ENCODE measurements at regions not wholly inside any gene's neighbourhood (a gene's known extent, or its start where the extent isn't known, plus 50 kb on each side); places are given as distances from the start of the nearest gene placed in this dataset.

- no peak overlapping the region for H2BK15ac ChIP-seq (ENCODE audit: low read length)
- H3K27ac ChIP-seq (ENCODE audit: low read depth, low read length): no peak overlapping the region
- H2BK5ac ChIP-seq (ENCODE audit: low read depth, low read length): no peak overlapping the region
- FAIRE-seq (no peak), DNase-seq (ENCODE audit: low read depth in 1 of 2, low spot score in 2 of 2) (no peak)
- no peak overlapping the region for H2AK5ac ChIP-seq (ENCODE audit: low read depth, low read length)
- POLR2A ChIA-PET (ENCODE audit: partially characterized antibody): no interaction called here
- H2BK20ac ChIP-seq (ENCODE audit: low read length): no peak overlapping the region
- H3K4ac ChIP-seq (replicated peaks; ENCODE audit: insufficient read length, low read depth, low read length): no peak overlapping the region
- H3K9me3 ChIP-seq (ENCODE audit: insufficient read depth in 2 of 2, low read depth in 1 of 2, low read length in 1 of 2): 0 out of 4 replicates have a peak, but pooled peaks cover 1 to 5% of the 10 kb centered on the region in 2 experiments
- no peaks in the 10 kb centered on the region; a peak in 1 of 8 replicates for H3K36me3 ChIP-seq (ENCODE audit: control insufficient read depth in 2 of 4, insufficient read depth in 4 of 4, low read length in 3 of 4)
- H3K4me1 ChIP-seq (replicated peaks in 1 of 4; ENCODE audit: control insufficient read depth in 3 of 4, insufficient read depth in 4 of 4, low read length in 3 of 4): no peaks in the 10 kb centered on the region
- H4K8ac ChIP-seq (ENCODE audit: extremely low read depth, insufficient read depth, low read length): no peak overlapping the region
- 96% methylated on average over 10 of the region's 10 CpGs; no CpG with 5 or more reads in 1 of the 2 experiments for WGBS, 2 experiments (ENCODE audit: extremely low coverage in 1 of 2, insufficient coverage in 1 of 2, insufficient read length in 1 of 2, insufficient replicate concordance in 2 of 2, low coverage in 1 of 2, low lambda C conversion rate in 2 of 2, missing lambda C conversion rate in 1 of 2)
- H3K23me2 ChIP-seq (ENCODE audit: low read depth, low read length): no peaks in the 10 kb centered on the region
- no peak overlapping the region for H3K4me2 ChIP-seq (ENCODE audit: insufficient read depth in 1 of 2, low read depth in 2 of 2, low read length in 2 of 2)
- no peaks in the 10 kb centered on the region for H3K79me2 ChIP-seq (ENCODE audit: control insufficient read depth in 1 of 2, insufficient read depth in 2 of 2, low read length in 2 of 2)
- H3K4me3 ChIP-seq (ENCODE audit: extremely low read depth in 1 of 4, insufficient read depth in 2 of 4, low read depth in 3 of 4, low read length in 4 of 4): no peak overlapping the region
- no peak overlapping the region for H4K5ac ChIP-seq (ENCODE audit: insufficient read length, low read depth, low read length)
- no peaks in the 10 kb centered on the region for H4K20me1 ChIP-seq (replicated peaks in 1 of 2; ENCODE audit: control insufficient read depth in 1 of 2, insufficient read depth in 2 of 2, low read length in 2 of 2)
- H3K27me3 ChIP-seq (replicated peaks in 1 of 4; ENCODE audit: control insufficient read depth in 3 of 4, extremely low read depth in 1 of 4, insufficient read depth in 3 of 4, low read length in 3 of 4): no peaks in the 10 kb centered on the region
- no peak overlapping the region for H3K14ac ChIP-seq (ENCODE audit: insufficient read length)
- CTCF ChIA-PET (ENCODE audit: partially characterized antibody): no interaction called here
- no peaks in the 10 kb centered on the region for H3K79me1 ChIP-seq (ENCODE audit: low read depth, low read length)
- H3K56ac ChIP-seq (replicated peaks; ENCODE audit: insufficient read length, low read depth, low read length): no peak overlapping the region
- H4K91ac ChIP-seq (replicated peaks; ENCODE audit: insufficient read length, low read length): no peak overlapping the region
- H3K9ac ChIP-seq (replicated peaks in 1 of 4; ENCODE audit: extremely low read depth in 1 of 4, low read depth in 3 of 4, low read length in 3 of 4): no peak overlapping the region
- no peak overlapping the region for H2AFZ ChIP-seq (ENCODE audit: low read length)
- H3K23ac ChIP-seq (ENCODE audit: insufficient read length): no peak overlapping the region
- no peak overlapping the region for H2BK120ac ChIP-seq (replicated peaks; ENCODE audit: low read depth, low read length)
- H3K18ac ChIP-seq (ENCODE audit: extremely low read depth, low read length): no peak overlapping the region
- no peak overlapping the region for H2BK12ac ChIP-seq (ENCODE audit: low read depth, low read length)
- TF ChIP-seq SIX5 (IDR thresholded peaks at IDR 0.05; ENCODE audit: low read depth, low read length) (no peak), SAP30 (IDR thresholded peaks at IDR 0.05; ENCODE audit: insufficient read depth, insufficient replicate concordance, low read length) (no peak), POU5F1 (IDR thresholded peaks at IDR 0.05; ENCODE audit: low read depth, low read length) (no peak), GABPA (IDR thresholded peaks at IDR 0.05; ENCODE audit: borderline replicate concordance, insufficient read depth, low read length) (no peak), JUND (IDR thresholded peaks at IDR 0.05; ENCODE audit: low read length) (no peak), CREB1 (IDR thresholded peaks at IDR 0.05) (no peak), JUN (IDR thresholded peaks at IDR 0.05; ENCODE audit: low read depth, low read length) (no peak), GTF2F1 (IDR thresholded peaks at IDR 0.05; ENCODE audit: borderline replicate concordance, low read depth, low read length) (no peak), RNF2 (IDR thresholded peaks at IDR 0.05; ENCODE audit: borderline replicate concordance, low read depth, low read length, missing control alignments, poor library complexity, severe bottlenecking) (no peak), ZNF274 (IDR thresholded peaks at IDR 0.05; ENCODE audit: borderline replicate concordance, extremely low read depth, low read length) (no peak), NRF1 (IDR thresholded peaks at IDR 0.05; ENCODE audit: low read depth, low read length) (no peak), BRCA1 (IDR thresholded peaks at IDR 0.05; ENCODE audit: low read depth, low read length) (no peak), SP4 (IDR thresholded peaks at IDR 0.05; ENCODE audit: low read length) (no peak)
These were observed 259.6 kb upstream of the RPS23 start for GRCh38 chr5:82537687-82538306.

Measured in H1 (cell line).